Spleen (tissue), 7 donors: ENCODE measurements at regions not wholly inside any gene's neighbourhood (a gene's known extent, or its start where the extent isn't known, plus 50 kb on each side); places are given as distances from the start of the nearest gene placed in this dataset.

Experiments used
- CTCF ChIP-seq, 11 experiments: fragments of 200-600 bp in 7 of 11; fragments of 450-650 bp in 4 of 11; sonication (generic) in 4 of 11; IDR thresholded peaks in 8 of 11; conservative IDR thresholded peaks in 3 of 11; 1 replicate in 7 of 11; 2 replicates in 4 of 11; pipeline versions ENCODE4 v1.4.0 to v1.8.0; 2016 to 2021; ENCODE audit warnings: antibody characterized with exemption in 11 of 11, inconsistent platforms in 4 of 11, mild to moderate bottlenecking in 1 of 11
- POLR2A ChIP-seq, 3 donors: fragments of 450-650 bp; IDR thresholded peaks; one replicate each; pipeline ENCODE4 v1.5.1; 2017; ENCODE audit warnings: antibody characterized with exemption in 3 of 3, mild to moderate bottlenecking in 1 of 3
- donor health status: DM: no; HTN: no; CAD: no; lungs with moderate emphysema.
- donor health status: DM: no; HTN: no; CAD: no.
- donor health status: DM: no; HTN: no; CAD: no.

- no peak for TF ChIP-seq CTCF (IDR thresholded peaks at IDR 0.05 in 8 of 11, conservative IDR thresholded peaks at IDR 0.05 in 3 of 11)
- TF ChIP-seq POLR2A (IDR thresholded peaks at IDR 0.05), result no peak
Observed at GRCh38 chr10:58989486-58990039, 186.9 kb upstream of the PHYHIPL start.
